Body of pancreas (tissue), 4 donors: ENCODE measurements at regions not wholly inside any gene's neighbourhood (a gene's known extent, or its start where the extent isn't known, plus 50 kb on each side); places are given as distances from the start of the nearest gene placed in this dataset.
"Not testable (repeated sequence)": the region's sequence is repeated elsewhere in the genome, so short reads cannot be mapped to it uniquely, and the experiment has no call there.

Experiments
- CTCF ChIP-seq, 7 experiments: fragments of 450-650 bp in 4 of 7; fragments of 200-600 bp in 3 of 7; sonication (generic) in 3 of 7; IDR thresholded peaks; one replicate each; pipeline ENCODE4 v1.5.1; 2016 to 2019; ENCODE audit warnings: antibody characterized with exemption in 7 of 7
- POLR2A ChIP-seq, 3 donors: fragments of 450-650 bp; IDR thresholded peaks; one replicate each; pipeline ENCODE4 v1.6.1; 2016; ENCODE audit warnings: antibody characterized with exemption in 3 of 3, mild to moderate bottlenecking in 2 of 3

GRCh38 chr15:31207861-31208260 lies 106.3 kb upstream of the TRPM1 start:
- TF ChIP-seq CTCF, POLR2A (IDR thresholded peaks at IDR 0.05): not testable (repeated sequence)
